ENCODE measurements at regions not wholly inside any gene's neighbourhood (a gene's known extent, or its start where the extent isn't known, plus 50 kb on each side); places are given as distances from the start of the nearest gene placed in this dataset.

DNA sequence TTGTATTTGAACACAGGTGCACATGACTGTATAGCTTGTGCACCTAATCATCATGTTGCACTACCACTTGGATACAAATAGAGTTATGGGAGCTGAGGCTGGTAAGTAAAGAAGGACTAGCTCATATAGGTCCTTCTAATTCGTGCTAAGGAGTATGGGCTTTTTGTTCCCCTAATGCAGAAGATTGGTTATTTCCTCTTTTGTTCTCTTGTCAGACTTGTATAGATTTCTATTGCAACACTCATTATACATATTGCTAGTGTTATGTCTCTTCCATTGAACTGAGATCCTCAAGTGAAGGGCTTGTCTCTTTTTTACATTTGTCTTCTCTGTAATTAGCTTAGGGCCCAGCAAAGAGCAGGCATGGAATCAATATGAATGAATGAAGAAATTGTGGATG is 54.1 kb upstream of the ARHGAP20 start:
- Mint-ChIP-seq H3K4me1 (ENCODE audit: unreplicated experiment) (peaks cover 13% of the 10 kb centered on the region), H3K27ac (no peak overlapping the region), H3K36me3 (no peaks in the 10 kb centered on the region), H3K9me3 (peaks cover 4% of the 10 kb centered on the region), H3K27me3 (peaks cover 4% of the 10 kb centered on the region), H3K4me3 (no peak overlapping the region)
- TF ChIP-seq, protein P1, sequence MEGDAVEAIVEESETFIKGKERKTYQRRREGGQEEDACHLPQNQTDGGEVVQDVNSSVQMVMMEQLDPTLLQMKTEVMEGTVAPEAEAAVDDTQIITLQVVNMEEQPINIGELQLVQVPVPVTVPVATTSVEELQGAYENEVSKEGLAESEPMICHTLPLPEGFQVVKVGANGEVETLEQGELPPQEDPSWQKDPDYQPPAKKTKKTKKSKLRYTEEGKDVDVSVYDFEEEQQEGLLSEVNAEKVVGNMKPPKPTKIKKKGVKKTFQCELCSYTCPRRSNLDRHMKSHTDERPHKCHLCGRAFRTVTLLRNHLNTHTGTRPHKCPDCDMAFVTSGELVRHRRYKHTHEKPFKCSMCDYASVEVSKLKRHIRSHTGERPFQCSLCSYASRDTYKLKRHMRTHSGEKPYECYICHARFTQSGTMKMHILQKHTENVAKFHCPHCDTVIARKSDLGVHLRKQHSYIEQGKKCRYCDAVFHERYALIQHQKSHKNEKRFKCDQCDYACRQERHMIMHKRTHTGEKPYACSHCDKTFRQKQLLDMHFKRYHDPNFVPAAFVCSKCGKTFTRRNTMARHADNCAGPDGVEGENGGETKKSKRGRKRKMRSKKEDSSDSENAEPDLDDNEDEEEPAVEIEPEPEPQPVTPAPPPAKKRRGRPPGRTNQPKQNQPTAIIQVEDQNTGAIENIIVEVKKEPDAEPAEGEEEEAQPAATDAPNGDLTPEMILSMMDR (conservative IDR thresholded peaks at IDR 0.05), result no peak
- no peak for DNase-seq (ENCODE audit: extremely low spot score, unreplicated experiment)

DNA sequence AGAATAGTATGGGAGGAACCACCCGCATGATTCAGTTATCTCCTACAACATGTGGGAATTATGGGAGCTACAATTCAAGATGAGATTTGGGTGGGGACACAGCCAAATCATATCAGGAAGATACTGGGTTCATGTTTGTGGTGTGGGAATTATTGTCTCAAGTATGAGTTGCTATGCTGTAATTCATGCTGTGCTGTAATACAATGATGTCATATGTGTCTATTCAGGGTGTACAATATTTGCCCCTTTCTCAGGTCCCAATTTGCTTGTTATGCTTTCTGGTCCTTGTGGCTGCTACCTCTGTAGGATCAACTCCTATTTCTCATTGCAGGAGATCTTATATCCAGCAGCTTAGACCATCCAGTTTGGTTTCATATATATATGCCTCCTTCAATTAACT is 52.2 kb upstream of the ARHGAP20 start:
- no peak for DNase-seq (ENCODE audit: extremely low spot score, unreplicated experiment)

DNA sequence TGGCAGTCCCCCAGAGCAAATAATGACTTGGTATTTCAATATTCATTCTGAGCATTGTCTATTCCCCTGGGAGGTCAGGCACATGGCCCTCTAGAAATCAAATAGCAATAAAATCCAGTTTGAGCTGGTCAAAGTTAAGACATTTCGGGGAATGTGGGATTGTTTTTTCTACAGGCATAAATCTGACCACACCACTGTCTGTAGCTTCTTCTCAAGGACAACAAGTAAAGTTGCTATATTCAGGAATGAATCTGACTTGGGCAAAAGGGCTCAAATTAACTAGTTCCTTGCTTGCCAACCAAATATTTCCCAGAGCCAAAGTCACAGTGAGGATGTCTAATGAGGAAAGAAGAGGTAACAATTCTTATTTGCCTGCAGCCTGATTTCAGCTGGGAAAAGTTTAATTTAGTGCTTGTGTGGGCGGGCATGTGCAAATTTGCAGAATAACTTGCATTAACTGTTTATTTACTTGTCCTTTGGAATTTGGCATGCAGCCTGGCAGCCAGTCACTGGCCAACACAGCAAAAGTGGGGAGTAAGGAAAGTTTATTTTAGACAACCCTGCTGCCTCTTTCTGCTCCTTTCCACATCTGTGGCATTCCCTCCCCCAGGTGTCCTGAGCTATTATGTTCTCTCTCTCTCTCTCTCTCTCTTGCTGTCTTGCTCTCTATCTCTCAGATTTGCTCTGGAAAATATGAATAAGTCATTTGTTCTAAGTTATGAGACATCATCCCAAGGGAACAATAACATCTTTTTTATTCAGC is 51.2 kb upstream of the ARHGAP20 start:
- Mint-ChIP-seq H3K27me3 (peaks cover 4% of the 10 kb centered on the region), H3K27ac (no peak overlapping the region), H3K4me3 (no peak overlapping the region), H3K9me3 (peaks cover 4% of the 10 kb centered on the region), H3K4me1 (ENCODE audit: unreplicated experiment) (peaks cover 17% of the 10 kb centered on the region), H3K36me3 (no peaks in the 10 kb centered on the region)
- DNase-seq (ENCODE audit: extremely low spot score, unreplicated experiment), result no peak
- TF ChIP-seq, protein P1 (conservative IDR thresholded peaks at IDR 0.05), result no peak

More for the DNA sequence above, 52.2 kb upstream of the ARHGAP20 start:
- TF ChIP-seq, protein P1 (conservative IDR thresholded peaks at IDR 0.05), result no peak
- Mint-ChIP-seq H3K4me3 (no peak overlapping the region), H3K27me3 (peaks cover 4% of the 10 kb centered on the region), H3K27ac (no peak overlapping the region), H3K4me1 (ENCODE audit: unreplicated experiment) (peaks cover 17% of the 10 kb centered on the region), H3K9me3 (peaks cover 4% of the 10 kb centered on the region), H3K36me3 (no peaks in the 10 kb centered on the region)

DNA sequence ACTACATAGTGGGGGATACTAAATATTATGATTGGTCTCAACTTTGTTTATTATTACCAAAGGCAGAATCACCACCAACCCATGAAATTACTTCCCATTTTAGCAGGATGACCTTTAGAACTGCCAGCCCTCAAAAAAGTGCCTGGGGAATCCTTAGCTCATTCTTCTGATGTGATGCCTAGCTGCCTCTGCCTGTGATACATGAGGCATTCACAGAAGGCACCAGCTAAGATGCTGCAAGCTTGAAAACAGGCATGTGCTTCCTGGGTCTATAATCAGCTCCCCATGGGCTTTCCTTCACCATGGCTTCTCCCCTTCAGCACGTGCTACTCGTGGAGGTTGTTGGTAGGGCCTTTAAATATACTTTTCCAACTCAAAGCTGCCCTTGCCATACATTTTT is 50.4 kb upstream of the ARHGAP20 start:
- H3K27ac Mint-ChIP-seq, result no peak overlapping the region
- peaks cover 4% of the 10 kb centered on the region for H3K27me3 Mint-ChIP-seq
- H3K9me3 Mint-ChIP-seq, result peaks cover 4% of the 10 kb centered on the region
- H3K4me1 Mint-ChIP-seq (ENCODE audit: unreplicated experiment), result peaks cover 17% of the 10 kb centered on the region
- H3K36me3 Mint-ChIP-seq, result no peaks in the 10 kb centered on the region
- TF ChIP-seq, protein P1 (conservative IDR thresholded peaks at IDR 0.05), result no peak
- no peak overlapping the region for H3K4me3 Mint-ChIP-seq
- DNase-seq (ENCODE audit: extremely low spot score, unreplicated experiment), result no peak

Measured in type B pancreatic cell (in vitro differentiated cells).